ENCODE measurements at regions not wholly inside any gene's neighbourhood (a gene's known extent, or its start where the extent isn't known, plus 50 kb on each side); places are given as distances from the start of the nearest gene placed in this dataset.
"Not testable (repeated sequence)": the region's sequence is repeated elsewhere in the genome, so short reads cannot be mapped to it uniquely, and the experiment has no call there.

DNA sequence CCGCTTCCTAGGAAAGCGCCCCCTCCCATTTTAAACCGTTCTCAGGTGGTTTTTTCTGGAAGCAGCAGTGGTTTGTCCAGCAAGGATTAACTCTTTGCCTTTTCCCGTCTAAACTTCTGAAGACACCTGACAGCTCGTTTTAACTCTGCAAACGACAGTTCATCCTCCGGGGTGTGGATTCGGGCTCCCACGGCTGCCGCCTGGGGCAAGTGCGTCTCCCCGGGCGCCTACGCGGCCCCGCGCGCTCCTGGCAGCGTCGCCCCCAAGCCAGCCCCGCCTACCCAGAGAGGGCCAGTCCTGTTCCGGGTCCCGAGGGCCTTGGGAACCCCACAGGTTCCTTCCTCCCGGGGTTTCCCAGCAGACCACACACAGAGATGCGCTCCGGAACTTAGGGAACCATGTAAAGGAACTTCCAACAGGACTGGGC is 54.4 kb downstream of the PRR18 start:
- peak overlapping the region in 2 of 4 donors; percentile 2 to 44 for H3K27ac ChIP-seq
- intact Hi-C loops (cut with DNase I): no loop called here
- no peaks in the 10 kb centered on the region for H3K9me3 ChIP-seq
- peaks cover 0 to 78% (median 12%) of the 10 kb centered on the region in 4 donors for H3K27me3 ChIP-seq
- H3K4me1 ChIP-seq: peaks cover 6 to 13% (median 9%) of the 10 kb centered on the region in 3 donors
- TF ChIP-seq, protein P1, sequence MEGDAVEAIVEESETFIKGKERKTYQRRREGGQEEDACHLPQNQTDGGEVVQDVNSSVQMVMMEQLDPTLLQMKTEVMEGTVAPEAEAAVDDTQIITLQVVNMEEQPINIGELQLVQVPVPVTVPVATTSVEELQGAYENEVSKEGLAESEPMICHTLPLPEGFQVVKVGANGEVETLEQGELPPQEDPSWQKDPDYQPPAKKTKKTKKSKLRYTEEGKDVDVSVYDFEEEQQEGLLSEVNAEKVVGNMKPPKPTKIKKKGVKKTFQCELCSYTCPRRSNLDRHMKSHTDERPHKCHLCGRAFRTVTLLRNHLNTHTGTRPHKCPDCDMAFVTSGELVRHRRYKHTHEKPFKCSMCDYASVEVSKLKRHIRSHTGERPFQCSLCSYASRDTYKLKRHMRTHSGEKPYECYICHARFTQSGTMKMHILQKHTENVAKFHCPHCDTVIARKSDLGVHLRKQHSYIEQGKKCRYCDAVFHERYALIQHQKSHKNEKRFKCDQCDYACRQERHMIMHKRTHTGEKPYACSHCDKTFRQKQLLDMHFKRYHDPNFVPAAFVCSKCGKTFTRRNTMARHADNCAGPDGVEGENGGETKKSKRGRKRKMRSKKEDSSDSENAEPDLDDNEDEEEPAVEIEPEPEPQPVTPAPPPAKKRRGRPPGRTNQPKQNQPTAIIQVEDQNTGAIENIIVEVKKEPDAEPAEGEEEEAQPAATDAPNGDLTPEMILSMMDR (IDR thresholded peaks at IDR 0.05): no peak
- peak in 1 of 4 donors; percentile 21 for TF ChIP-seq POLR2A (IDR thresholded peaks at IDR 0.05)
- no peaks in the 10 kb centered on the region for H3K36me3 ChIP-seq
- 6 to 9% methylated on average over 13 to 23 of the region's 26 CpGs for WGBS, 2 donors
- DNase-seq: no peak
- peak overlapping the region in 3 of 4 donors; percentile 31 to 58 (median 44) for H3K4me3 ChIP-seq

GRCh38 chr6:166253281-166253681 is 54.9 kb downstream of the PRR18 start:
- peaks cover 0 to 75% (median 12%) of the 10 kb centered on the region in 4 donors for H3K27me3 ChIP-seq
- peaks cover 6 to 13% (median 9%) of the 10 kb centered on the region in 3 donors for H3K4me1 ChIP-seq
- intact Hi-C loops (cut with DNase I): no loop called here
- TF ChIP-seq, protein P1 (IDR thresholded peaks at IDR 0.05): no peak
- no peak for TF ChIP-seq POLR2A (IDR thresholded peaks at IDR 0.05)
- H3K9me3 ChIP-seq: no peaks in the 10 kb centered on the region
- peak overlapping the region in 2 of 4 donors; percentile 2 to 44 for H3K27ac ChIP-seq
- H3K36me3 ChIP-seq: no peaks in the 10 kb centered on the region
- no peak for DNase-seq
- WGBS, 2 donors: 4 to 13% methylated on average over 10 to 35 of the region's 38 CpGs
- peak overlapping the region; percentile 12 to 58 (median 38) for H3K4me3 ChIP-seq

GRCh38 chr6:166252601-166253000 is 55.6 kb downstream of the PRR18 start:
- no peak overlapping the region for H3K4me3 ChIP-seq
- peaks cover 6 to 13% (median 9%) of the 10 kb centered on the region in 3 donors for H3K4me1 ChIP-seq
- 80 to 93% methylated on average over 2 to 16 of the region's 27 CpGs for WGBS, 2 donors
- no peak overlapping the region for H3K27ac ChIP-seq
- H3K9me3 ChIP-seq: no peaks in the 10 kb centered on the region
- no peaks in the 10 kb centered on the region for H3K36me3 ChIP-seq
- TF ChIP-seq, protein P1 (IDR thresholded peaks at IDR 0.05): no peak
- TF ChIP-seq POLR2A (IDR thresholded peaks at IDR 0.05): no peak
- H3K27me3 ChIP-seq: peaks cover 0 to 69% (median 12%) of the 10 kb centered on the region in 4 donors
- no peak for DNase-seq
- intact Hi-C loops (cut with DNase I): no loop called here

- intact Hi-C loops (cut with DNase I): no loop called here
- 57 to 66% methylated on average over 6 of the region's 6 CpGs for WGBS, 2 donors
- H3K4me3 ChIP-seq: no peak overlapping the region
Measured at GRCh38 chr6:166251655-166252054, 56.5 kb downstream of the PRR18 start.

GRCh38 chr6:166251211-166251610 is 57.0 kb downstream of the PRR18 start:
- Histone ChIP-seq H3K27me3 (peaks cover 0 to 56% (median 12%) of the 10 kb centered on the region in 4 donors), H3K27ac (no peak overlapping the region), H3K4me3 (no peak overlapping the region), H3K36me3 (no peaks in the 10 kb centered on the region), H3K9me3 (no peaks in the 10 kb centered on the region), H3K4me1 (peaks cover 6 to 13% (median 9%) of the 10 kb centered on the region in 3 donors)
- intact Hi-C loops (cut with DNase I): no loop called here
- DNase-seq: no peak
- 44 to 55% methylated on average over 3 of the region's 3 CpGs for WGBS, 2 donors
- TF ChIP-seq POLR2A (IDR thresholded peaks at IDR 0.05): no peak

More at GRCh38 chr6:166251655-166252054, 56.5 kb downstream of the PRR18 start:
- Histone ChIP-seq H3K27ac (no peak overlapping the region), H3K4me1 (peaks cover 6 to 13% (median 9%) of the 10 kb centered on the region in 3 donors), H3K36me3 (no peaks in the 10 kb centered on the region), H3K27me3 (peaks cover 0 to 61% (median 12%) of the 10 kb centered on the region in 4 donors), H3K9me3 (no peaks in the 10 kb centered on the region)
- DNase-seq: no peak
- TF ChIP-seq, protein P1 (IDR thresholded peaks at IDR 0.05): no peak
- TF ChIP-seq POLR2A (IDR thresholded peaks at IDR 0.05): no peak

- H3K9me3 ChIP-seq; H3K27ac ChIP-seq; intact Hi-C loops (cut with DNase I); H3K36me3 ChIP-seq; DNase-seq; H3K4me3 ChIP-seq: not testable (repeated sequence)
- H3K27me3 ChIP-seq: peaks cover 0 to 49% (median 8%) of the 10 kb centered on the region in 4 donors
- WGBS, 2 donors: 72 to 87% methylated on average over 13 to 16 of the region's 16 CpGs
- H3K4me1 ChIP-seq: peaks cover 6 to 13% (median 9%) of the 10 kb centered on the region in 3 donors
Measured at GRCh38 chr6:166249061-166249785, 59.0 kb downstream of the PRR18 start.

Data from esophagus squamous epithelium (tissue), 5 donors.